ENCODE measurements at regions not wholly inside any gene's neighbourhood (a gene's known extent, or its start where the extent isn't known, plus 50 kb on each side); places are given as distances from the start of the nearest gene placed in this dataset. TPM values are rescaled to one million over a fixed set of nuclear protein-coding genes. Genes with fewer than 3 reads are reported as not detected.
A peak's percentile ranks its signal among the peaks of the same experiment; 100 is the strongest.

Small RNA genes in the stretch of these regions (small RNA-seq; reads per million reads assigned to genes)
- gene RF00012, result 1.4 reads per million, percentile 50 among the genes with 10 or more reads in this experiment
- gene RNA5SP62, result 4.5 reads per million, percentile 81 among the genes with 10 or more reads in this experiment
- not detected for gene RNA5SP63
- gene RNU5F-6P, result 0.50 reads per million
